OCI-LY3 (cell line): ENCODE measurements at regions not wholly inside any gene's neighbourhood (a gene's known extent, or its start where the extent isn't known, plus 50 kb on each side); places are given as distances from the start of the nearest gene placed in this dataset.
"Not testable (repeated sequence)": the region's sequence is repeated elsewhere in the genome, so short reads cannot be mapped to it uniquely, and the experiment has no call there.

ENCODE experiments used
- H2AFZ ChIP-seq: fragments of 200-600, 300-600 bp; shearing (Covaris generic); 2 replicates; pipeline ENCODE4 v1.6.0; 2014; ENCODE audit warnings: antibody characterized with exemption, low read depth, low read length
- H3K27ac ChIP-seq: fragments of 200-600, 300-600 bp; sonication (generic); 2 replicates; pipeline ENCODE4 v1.5.1; 2014; ENCODE audit warnings: mild to moderate bottlenecking, low read length, moderate library complexity, mixed read lengths
- H3K27me3 ChIP-seq: fragments of 200-600, 300-600 bp; sonication (generic); 2 replicates; pipeline ENCODE4 v1.6.1; 2014; ENCODE audit warnings: low read depth, low read length, mixed read lengths
- H3K36me3 ChIP-seq: fragments of 200-600, 300-600 bp; sonication (generic); replicated peaks from 2 replicates; pipeline ENCODE3; 2014; ENCODE audit warnings: low read depth, low read length, mixed read lengths
- H3K4me1 ChIP-seq: fragments of 300-600, 200-600 bp; sonication (generic); 2 replicates; pipeline ENCODE4 v1.6.1; 2014; ENCODE audit warnings: low read length, mixed read lengths
- H3K4me2 ChIP-seq: fragments of 200-600, 300-600 bp; sonication (generic); 2 replicates; pipeline ENCODE4 v1.6.1; 2014; ENCODE audit warnings: low read length, mixed read lengths
- H3K4me3 ChIP-seq: fragments of 300-600, 200-600 bp; sonication (generic); 2 replicates; pipeline ENCODE4 v1.5.1; 2014; ENCODE audit warnings: antibody characterized with exemption, mild to moderate bottlenecking, low read length, moderate library complexity
- H3K79me2 ChIP-seq: fragments of 300-600, 200-600 bp; shearing (Covaris generic); 2 replicates; pipeline ENCODE4 v1.6.1; 2014; ENCODE audit warnings: mild to moderate bottlenecking, low read length, mixed read lengths
- H3K9ac ChIP-seq: fragments of 300-600, 200-600 bp; shearing (Covaris generic); 2 replicates; pipeline ENCODE4 v1.6.0; 2014; ENCODE audit warnings: mild to moderate bottlenecking, low read length, moderate library complexity
- H3K9me3 ChIP-seq: fragments of 200-600, 300-600 bp; shearing (Covaris generic); 2 replicates; pipeline ENCODE4 v1.6.1; 2014; ENCODE audit warnings: low read length, mixed read lengths; ENCODE audit not compliant: insufficient read depth
- H4K20me1 ChIP-seq: fragments of 200-600, 300-600 bp; sonication (generic); 2 replicates; pipeline ENCODE4 v1.6.1; 2016; ENCODE audit warnings: low read length, mixed read lengths; ENCODE audit not compliant: insufficient read depth
- CTCF ChIP-seq: fragments of 200-600, 300-600 bp; sonication (generic); IDR thresholded peaks from 2 replicates; pipeline ENCODE4 v1.5.1; 2014; ENCODE audit warnings: antibody characterized with exemption, low read length, low read depth
- EZH2phosphoT487 ChIP-seq: fragments of 200-600 bp; shearing (Covaris generic); IDR thresholded peaks from 2 replicates; pipeline ENCODE4 v1.6.1; 2018; ENCODE audit warnings: antibody characterized with exemption, mixed run types, low read depth

- H3K36me3 ChIP-seq, result no peaks in the 10 kb centered on the region
- H3K4me1 ChIP-seq, result 0 out of 2 replicates have a peak, but pooled peaks cover 1% of the 10 kb centered on the region
- H3K4me3 ChIP-seq, result no peak overlapping the region
- no peak overlapping the region for H3K4me2 ChIP-seq
- no peak overlapping the region for H3K9ac ChIP-seq
- no peak overlapping the region for H3K27ac ChIP-seq
- no peak overlapping the region for H2AFZ ChIP-seq
- no peaks in the 10 kb centered on the region for H3K9me3 ChIP-seq
- TF ChIP-seq CTCF (no peak), EZH2phosphoT487 (no peak)
- peaks cover 16% of the 10 kb centered on the region for H3K27me3 ChIP-seq
- no peaks in the 10 kb centered on the region for H3K79me2 ChIP-seq
- H4K20me1 ChIP-seq, result no peaks in the 10 kb centered on the region
Measured at GRCh38 chr12:116665666-116666304, 72.1 kb downstream of the SPRING1 start.

- Histone ChIP-seq H2AFZ (no peak overlapping the region), H3K27me3 (peaks cover 16% of the 10 kb centered on the region), H3K27ac (no peak overlapping the region), H3K36me3 (no peaks in the 10 kb centered on the region), H3K4me2 (no peak overlapping the region), H3K4me3 (no peak overlapping the region), H3K4me1 (0 out of 2 replicates have a peak, but pooled peaks cover 4% of the 10 kb centered on the region), H3K9me3 (no peaks in the 10 kb centered on the region), H3K9ac (no peak overlapping the region), H4K20me1 (no peaks in the 10 kb centered on the region), H3K79me2 (no peaks in the 10 kb centered on the region)
- no peak for TF ChIP-seq EZH2phosphoT487
- no peak for TF ChIP-seq CTCF
Measured at GRCh38 chr12:116664085-116664484, 73.8 kb downstream of the SPRING1 start.

- no peak overlapping the region for H3K4me2 ChIP-seq
Measured at GRCh38 chr12:116662612-116663144, 75.2 kb downstream of the SPRING1 start.

GRCh38 chr12:116661341-116661740 lies 76.5 kb downstream of the SPRING1 start:
- Histone ChIP-seq H4K20me1 (no peaks in the 10 kb centered on the region), H3K79me2 (no peaks in the 10 kb centered on the region), H3K9me3 (no peaks in the 10 kb centered on the region), H3K4me1 (0 out of 2 replicates have a peak, but pooled peaks cover 4% of the 10 kb centered on the region), H3K9ac (no peak overlapping the region), H3K36me3 (no peaks in the 10 kb centered on the region), H3K27ac (no peak overlapping the region), H2AFZ (no peak overlapping the region), H3K4me3 (no peak overlapping the region), H3K27me3 (peaks cover 19% of the 10 kb centered on the region), H3K4me2 (no peak overlapping the region)
- TF ChIP-seq CTCF, result no peak
- TF ChIP-seq EZH2phosphoT487, result no peak

More at GRCh38 chr12:116662612-116663144, 75.2 kb downstream of the SPRING1 start:
- H3K4me1 ChIP-seq, result 0 out of 2 replicates have a peak, but pooled peaks cover 4% of the 10 kb centered on the region
- H2AFZ ChIP-seq, result no peak overlapping the region
- H3K9ac ChIP-seq, result no peak overlapping the region
- no peaks in the 10 kb centered on the region for H3K79me2 ChIP-seq
- H4K20me1 ChIP-seq, result no peaks in the 10 kb centered on the region
- H3K4me3 ChIP-seq, result no peak overlapping the region
- TF ChIP-seq EZH2phosphoT487 (no peak), CTCF (no peak)
- no peaks in the 10 kb centered on the region for H3K36me3 ChIP-seq
- H3K9me3 ChIP-seq, result no peaks in the 10 kb centered on the region
- peaks cover 16% of the 10 kb centered on the region for H3K27me3 ChIP-seq
- H3K27ac ChIP-seq, result no peak overlapping the region

- not testable (repeated sequence) for H4K20me1 ChIP-seq, H3K4me3 ChIP-seq, H3K9me3 ChIP-seq, H3K9ac ChIP-seq, H2AFZ ChIP-seq, H3K27ac ChIP-seq, H3K4me1 ChIP-seq, H3K4me2 ChIP-seq, H3K36me3 ChIP-seq, H3K79me2 ChIP-seq
- H3K27me3 ChIP-seq, result peaks cover 22% of the 10 kb centered on the region
Measured at GRCh38 chr12:116660740-116661139, 77.1 kb downstream of the SPRING1 start.
